DMS153 (cell line): ENCODE measurements at regions not wholly inside any gene's neighbourhood (a gene's known extent, or its start where the extent isn't known, plus 50 kb on each side); places are given as distances from the start of the nearest gene placed in this dataset.

Experiments
- DNase-seq: peaks from one replicate; lab custom pipeline; 2025; lab: John Stamatoyannopoulos, UW

DNA sequence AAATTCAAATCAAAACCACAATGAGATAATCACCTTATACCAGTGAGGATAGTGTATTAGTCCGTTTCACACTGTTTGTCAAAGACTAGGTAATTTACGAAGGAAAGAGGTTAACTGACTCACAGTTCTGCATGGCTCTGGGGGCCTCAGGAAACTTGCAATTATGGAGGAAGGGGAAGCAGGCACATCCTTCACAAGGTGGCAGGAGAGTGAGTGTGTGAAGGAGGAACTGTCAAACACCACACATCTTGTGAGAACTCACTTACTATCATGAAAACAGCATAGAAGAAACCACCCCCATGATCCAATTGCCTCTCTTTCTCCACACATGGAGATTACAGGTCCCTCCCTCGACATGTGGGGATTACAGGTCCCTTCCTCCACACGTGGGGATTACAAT is 54.7 kb upstream of the TRPC5 start:
- DNase-seq = no peak
